DMS53 treated with DMSO at 0.1 percent for 48 hours (cell line): ENCODE measurements at regions not wholly inside any gene's neighbourhood (a gene's known extent, or its start where the extent isn't known, plus 50 kb on each side); places are given as distances from the start of the nearest gene placed in this dataset.
"Not testable (repeated sequence)": the region's sequence is repeated elsewhere in the genome, so short reads cannot be mapped to it uniquely, and the experiment has no call there.

Experiments used
- DNase-seq: peaks from one replicate; lab custom pipeline; 2025; ENCODE audit not compliant: unreplicated experiment; lab: John Stamatoyannopoulos, UW

DNA sequence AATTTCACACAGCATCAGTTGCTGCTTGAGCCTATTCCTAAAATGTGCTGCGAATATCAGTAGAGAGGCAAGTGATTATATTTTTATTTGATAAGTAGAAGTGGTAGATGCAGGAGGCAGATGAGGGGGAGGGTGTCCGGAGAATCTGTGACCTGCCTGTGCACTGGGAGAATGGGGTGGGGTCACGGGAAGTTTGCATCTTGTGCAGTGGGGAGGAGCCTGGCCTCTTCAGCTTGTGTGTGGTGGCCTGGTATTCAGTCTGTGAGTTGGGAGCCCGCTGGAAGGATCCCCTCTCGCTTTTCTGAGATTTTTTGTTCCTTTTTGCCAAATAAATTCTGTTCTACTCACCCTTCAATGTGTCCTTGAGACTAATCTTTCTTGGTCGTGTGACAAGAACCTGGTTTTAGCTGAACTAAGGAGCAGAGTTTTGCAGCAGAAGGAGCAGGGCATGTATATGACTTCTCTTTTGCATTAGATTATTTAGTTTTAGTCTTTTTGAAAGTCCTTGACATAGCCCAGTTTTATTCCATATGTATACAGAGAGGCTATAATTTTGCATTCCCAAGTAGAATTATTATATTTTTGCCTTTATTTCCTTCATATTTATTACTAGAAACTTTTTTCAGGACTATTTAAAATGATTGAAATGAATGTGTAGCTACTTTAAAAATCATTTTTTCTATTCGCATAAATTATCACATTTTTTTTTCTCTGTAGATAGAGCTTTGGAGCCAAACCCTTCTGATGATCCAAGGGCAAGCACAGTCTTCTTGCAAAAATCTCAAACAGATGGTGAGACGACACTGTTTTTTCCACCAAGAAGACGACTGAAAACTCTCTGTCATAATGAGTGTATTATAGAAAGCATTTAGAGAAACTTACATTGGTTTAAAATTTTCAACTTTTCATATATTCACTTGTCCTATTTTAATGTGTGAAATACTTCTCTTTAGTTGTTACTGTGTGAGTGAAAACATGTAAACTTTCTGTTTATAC lies 1257.2 kb downstream of the UQCRFS1 start:
- DNase-seq: no peak

- DNase-seq: not testable (repeated sequence)
Observed at GRCh38 chr19:27942607-27943006, 1270.3 kb downstream of the UQCRFS1 start.

DNA sequence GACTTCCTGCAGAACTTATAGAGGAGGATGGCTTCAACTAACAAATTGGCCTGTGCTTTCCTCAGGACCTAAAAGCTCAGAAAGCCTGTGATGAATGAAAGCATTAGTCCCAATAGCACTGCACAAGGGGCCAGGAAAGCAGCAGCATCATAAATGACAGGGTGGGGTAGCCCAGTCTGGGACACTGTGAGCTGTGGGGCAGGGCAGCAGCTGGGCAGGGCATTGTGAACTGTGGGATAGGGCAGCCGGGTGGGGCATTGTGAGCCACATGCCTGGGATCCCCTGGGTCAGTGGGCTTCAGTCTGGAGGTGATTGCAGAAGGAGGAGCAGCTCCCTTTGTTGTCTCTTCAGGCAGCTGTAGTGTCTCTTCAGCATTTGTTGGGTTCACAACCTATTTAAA lies 1276.8 kb downstream of the UQCRFS1 start:
- DNase-seq: no peak

GRCh38 chr19:27935669-27936068 lies 1277.3 kb downstream of the UQCRFS1 start:
- DNase-seq: no peak

GRCh38 chr19:27929399-27929798 lies 1283.6 kb downstream of the UQCRFS1 start:
- no peak for DNase-seq

- no peak for DNase-seq
Observed at GRCh38 chr19:27925202-27925601, 1287.7 kb downstream of the UQCRFS1 start.

GRCh38 chr19:27922970-27923369 lies 1290.0 kb downstream of the UQCRFS1 start:
- no peak for DNase-seq

GRCh38 chr19:27920774-27921173 lies 1292.2 kb downstream of the UQCRFS1 start:
- no peak for DNase-seq

GRCh38 chr19:27918818-27919217 lies 1294.1 kb downstream of the UQCRFS1 start:
- DNase-seq: no peak

DNA sequence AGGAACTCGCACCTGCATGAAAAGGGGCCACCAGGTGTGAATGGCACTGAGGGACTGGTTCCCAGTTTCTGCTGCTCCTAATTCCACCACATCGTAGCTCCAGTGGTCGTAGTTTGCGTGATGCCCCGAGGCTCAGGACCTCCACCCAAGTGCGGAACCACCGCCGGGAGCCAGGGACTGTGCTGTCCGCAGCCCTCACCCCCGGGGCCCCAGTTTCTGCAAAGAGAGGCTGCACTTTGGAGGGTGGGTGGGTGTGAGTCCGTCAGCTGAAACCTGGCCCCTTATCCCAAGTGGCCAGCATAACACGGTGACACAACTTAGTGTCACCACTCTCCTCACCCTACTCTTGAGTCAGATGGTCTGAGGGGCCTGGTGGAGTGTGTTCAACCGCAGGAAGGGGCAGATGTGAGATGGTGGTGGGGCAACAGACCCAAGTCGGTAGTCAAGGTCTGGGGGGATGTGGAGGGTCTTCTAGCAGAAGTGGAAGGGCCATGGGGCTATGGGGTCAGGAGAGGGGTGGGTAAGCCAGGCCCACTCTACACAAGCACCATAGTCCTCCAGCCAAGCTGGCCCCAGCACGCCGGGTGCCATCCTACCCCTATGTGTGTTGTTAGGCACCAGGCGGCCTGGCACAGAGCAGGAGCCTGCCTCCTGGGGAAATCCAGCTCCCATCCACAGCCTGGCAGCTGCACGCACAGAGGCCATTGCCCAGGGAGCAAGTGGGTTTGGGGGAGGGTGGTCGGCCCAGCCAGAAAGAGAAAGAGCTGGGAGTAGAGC lies 1301.6 kb downstream of the UQCRFS1 start:
- DNase-seq: no peak

DNA sequence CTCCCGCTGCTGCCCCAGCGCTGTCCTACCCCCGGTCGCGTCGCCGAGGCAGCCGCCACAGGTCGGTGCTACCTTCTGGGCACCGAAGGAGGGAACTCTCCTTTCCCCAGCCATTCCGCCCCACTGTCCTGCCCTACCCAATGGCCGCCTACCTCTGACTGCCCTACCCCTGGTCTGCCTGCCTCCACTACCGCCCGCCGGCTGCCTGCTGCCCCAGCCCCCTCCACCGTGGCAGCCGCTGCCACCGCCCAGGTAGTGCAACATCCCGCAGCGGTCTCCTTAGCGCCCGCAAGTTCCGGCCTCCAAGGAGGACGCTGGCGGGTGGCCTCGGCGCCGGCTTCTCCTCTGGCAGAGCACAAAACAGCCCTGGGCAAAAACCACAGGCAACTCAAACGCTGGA lies 1303.1 kb downstream of the UQCRFS1 start:
- DNase-seq: no peak

GRCh38 chr19:27909185-27909840 lies 1303.6 kb downstream of the UQCRFS1 start:
- no peak for DNase-seq

- no peak for DNase-seq
Observed at GRCh38 chr19:27906081-27906480, 1306.9 kb downstream of the UQCRFS1 start.

GRCh38 chr19:27905074-27905473 lies 1307.9 kb downstream of the UQCRFS1 start:
- no peak for DNase-seq

- no peak for DNase-seq
Observed at GRCh38 chr19:27901078-27901477, 1311.9 kb downstream of the UQCRFS1 start.

- DNase-seq: no peak
Observed at GRCh38 chr19:27896091-27896490, 1316.9 kb downstream of the UQCRFS1 start.

GRCh38 chr19:27894906-27895754 lies 1317.8 kb downstream of the UQCRFS1 start:
- DNase-seq: no peak

DNA sequence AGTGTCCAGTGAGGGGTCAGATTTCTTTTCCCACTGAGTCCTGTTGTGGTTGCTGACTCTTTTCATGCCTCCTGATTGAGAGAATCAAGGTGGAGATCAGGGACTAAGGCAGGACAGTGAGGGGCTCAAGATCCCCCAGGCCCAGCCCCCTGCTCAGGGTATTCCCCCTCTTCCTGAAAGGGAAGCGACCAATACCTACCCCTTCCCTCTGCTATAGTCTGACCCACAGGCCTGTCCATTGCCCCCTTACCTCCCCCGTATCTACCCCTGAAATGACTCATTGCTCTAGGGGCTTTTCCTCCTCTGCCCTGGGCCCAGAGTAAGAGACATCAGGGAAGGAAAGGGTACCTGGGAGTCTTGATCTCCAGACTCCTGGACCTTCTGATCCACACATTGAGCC lies 1320.5 kb downstream of the UQCRFS1 start:
- DNase-seq: no peak

- no peak for DNase-seq
Observed at GRCh38 chr19:27891411-27891810, 1321.5 kb downstream of the UQCRFS1 start.

DNA sequence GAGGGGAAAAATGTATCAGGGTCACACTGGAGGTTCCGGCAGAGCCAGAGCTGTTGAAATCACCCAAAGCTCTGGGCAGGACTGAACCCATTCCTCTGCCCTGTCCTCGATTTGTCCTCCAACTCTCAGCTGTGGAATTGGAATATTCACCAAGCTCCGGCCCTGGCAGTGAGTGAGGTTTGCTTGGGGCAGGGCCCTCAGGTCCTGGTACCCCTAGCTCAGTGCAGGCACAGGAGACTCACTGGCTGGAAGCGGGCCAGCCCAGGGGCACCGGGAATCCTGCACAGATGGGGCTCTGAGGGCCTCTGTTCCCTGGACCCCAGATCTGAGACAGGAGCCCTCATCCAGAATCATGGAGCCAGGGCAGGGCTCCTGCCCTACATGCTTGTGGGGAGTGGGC lies 1322.3 kb downstream of the UQCRFS1 start:
- DNase-seq: no peak

DNA sequence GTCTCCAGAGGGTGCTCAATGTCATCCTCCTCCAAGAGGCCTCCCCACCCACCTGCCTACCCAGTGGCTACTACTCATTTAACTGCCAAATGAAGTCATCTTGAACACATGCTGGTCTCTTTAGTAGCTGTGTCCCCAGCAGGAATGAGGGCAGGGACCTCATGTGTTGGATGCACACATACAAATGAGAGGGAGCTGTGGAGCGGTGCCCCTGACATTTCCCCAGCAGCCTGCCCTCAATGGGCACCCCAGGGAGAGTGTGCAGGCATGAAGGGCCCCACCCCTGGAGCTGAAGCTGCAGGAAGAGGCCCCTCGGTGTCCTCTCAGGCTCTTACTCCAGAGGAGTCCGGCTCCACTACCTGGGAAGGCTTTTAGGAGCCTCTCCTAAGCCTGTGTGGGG lies 1322.7 kb downstream of the UQCRFS1 start:
- no peak for DNase-seq
